Endodermal cell (in vitro differentiated cells): ENCODE measurements at regions not wholly inside any gene's neighbourhood (a gene's known extent, or its start where the extent isn't known, plus 50 kb on each side); places are given as distances from the start of the nearest gene placed in this dataset.

ENCODE experiments used
- DNase-seq: peaks from one replicate; pipeline ENCODE4 v3.0.0-alpha.2; 2017
- H3K27ac ChIP-seq: 2 replicates; pipeline ENCODE4 v1.5.1; 2013; ENCODE audit warnings: mild to moderate bottlenecking, low read depth, low read length, moderate library complexity
- H3K27me3 ChIP-seq: 2 replicates; pipeline ENCODE4 v1.6.1; 2013; ENCODE audit warnings: mild to moderate bottlenecking, low read length, moderate library complexity; ENCODE audit not compliant: insufficient read depth, control insufficient read depth, poor library complexity, severe bottlenecking
- H3K36me3 ChIP-seq: 2 replicates; pipeline ENCODE4 v1.7.0; 2013; ENCODE audit warnings: mild to moderate bottlenecking, low read length, moderate library complexity; ENCODE audit not compliant: control insufficient read depth, insufficient read depth
- H3K4me1 ChIP-seq: one replicate; pipeline ENCODE4 v1.7.0; 2013; ENCODE audit warnings: low read length; ENCODE audit not compliant: control insufficient read depth, insufficient read depth
- H3K4me3 ChIP-seq: 2 replicates; pipeline ENCODE4 v1.5.1; 2013; ENCODE audit warnings: mild to moderate bottlenecking, low read length, moderate library complexity
- H3K9ac ChIP-seq: 2 replicates; pipeline ENCODE4 v1.6.1; 2013; ENCODE audit warnings: mild to moderate bottlenecking, low read length, moderate library complexity; ENCODE audit not compliant: poor library complexity, severe bottlenecking; ENCODE audit errors: extremely low read depth
- H3K9me3 ChIP-seq: 2 replicates; pipeline ENCODE4 v1.6.1; 2013; ENCODE audit warnings: mild to moderate bottlenecking, low read length, moderate library complexity; ENCODE audit not compliant: control insufficient read depth
- H3K27ac Mint-ChIP-seq: 2 replicates; pipeline ENCODE4 v1.8.0; 2020; ENCODE audit warnings: mixed read lengths
- H3K27me3 Mint-ChIP-seq: 2 replicates; pipeline ENCODE4 v1.8.0; 2021; ENCODE audit warnings: mild to moderate bottlenecking, mixed read lengths; ENCODE audit not compliant: insufficient read depth
- H3K36me3 Mint-ChIP-seq: 2 replicates; pipeline ENCODE4 v1.8.0; 2020; ENCODE audit warnings: low read depth, mixed read lengths
- H3K4me1 Mint-ChIP-seq: 2 replicates; pipeline ENCODE4 v1.8.0; 2020; ENCODE audit warnings: mixed read lengths
- H3K4me3 Mint-ChIP-seq: 2 replicates; pipeline ENCODE4 v1.8.0; 2020; ENCODE audit warnings: mild to moderate bottlenecking, moderate library complexity, mixed read lengths
- H3K9me3 Mint-ChIP-seq: 2 replicates; pipeline ENCODE4 v1.8.0; 2020; ENCODE audit warnings: mild to moderate bottlenecking, mixed read lengths
- CTCF ChIP-seq: fragments of 200-600 bp; sonication (generic); conservative IDR thresholded peaks from 2 replicates; pipeline ENCODE4 v1.5.0; 2021; ENCODE audit warnings: antibody characterized with exemption, mild to moderate bottlenecking
- WGBS, 2 experiments: methylation state at CpG; one replicate each; pipeline versions ENCODE4 v1.1.5 to v1.1.7; 2013; ENCODE audit warnings: missing lambda C conversion rate in 2 of 2, mixed read lengths in 1 of 2; ENCODE audit not compliant: insufficient coverage in 1 of 2, insufficient read length in 1 of 2; 5-methylcytosine and 5-hydroxymethylcytosine counted together

GRCh38 chr1:177891809-177892208 lies 78.0 kb downstream of the SEC16B start:
- H3K9me3 Mint-ChIP-seq, result peaks cover 27% of the 10 kb centered on the region
- no peaks in the 10 kb centered on the region for H3K36me3 Mint-ChIP-seq
- Histone ChIP-seq H3K9me3 (peaks cover 8% of the 10 kb centered on the region), H3K27ac (no peak overlapping the region), H3K9ac (no peak overlapping the region), H3K4me3 (no peak overlapping the region), H3K36me3 (no peaks in the 10 kb centered on the region), H3K4me1 (no peaks in the 10 kb centered on the region), H3K27me3 (no peaks in the 10 kb centered on the region)
- no peak overlapping the region for H3K27ac Mint-ChIP-seq
- WGBS, 2 experiments, result 83 to 86% methylated on average over 1 of the region's 1 CpG
- H3K4me3 Mint-ChIP-seq, result no peak overlapping the region
- no peak for DNase-seq
- TF ChIP-seq CTCF, result no peak
- H3K27me3 Mint-ChIP-seq, result no peaks in the 10 kb centered on the region
- no peaks in the 10 kb centered on the region for H3K4me1 Mint-ChIP-seq

GRCh38 chr1:177890479-177890878 lies 79.4 kb downstream of the SEC16B start:
- no peaks in the 10 kb centered on the region for H3K36me3 Mint-ChIP-seq
- H3K27ac Mint-ChIP-seq, result no peak overlapping the region
- Histone ChIP-seq H3K4me1 (no peaks in the 10 kb centered on the region), H3K9ac (no peak overlapping the region), H3K27me3 (no peaks in the 10 kb centered on the region), H3K36me3 (no peaks in the 10 kb centered on the region), H3K27ac (no peak overlapping the region), H3K4me3 (no peak overlapping the region), H3K9me3 (peaks cover 8% of the 10 kb centered on the region)
- peaks cover 27% of the 10 kb centered on the region for H3K9me3 Mint-ChIP-seq
- no peaks in the 10 kb centered on the region for H3K4me1 Mint-ChIP-seq
- no peak for DNase-seq
- no peaks in the 10 kb centered on the region for H3K27me3 Mint-ChIP-seq
- TF ChIP-seq CTCF, result no peak
- 100% methylated on average over 1 of the region's 1 CpG; no CpG with 5 or more reads in 1 of the 2 experiments for WGBS, 2 experiments
- H3K4me3 Mint-ChIP-seq, result no peak overlapping the region

- no peaks in the 10 kb centered on the region for H3K36me3 Mint-ChIP-seq
- no peaks in the 10 kb centered on the region for H3K27me3 Mint-ChIP-seq
- H3K9ac ChIP-seq, result no peak overlapping the region
- no peaks in the 10 kb centered on the region for H3K9me3 Mint-ChIP-seq
- no peaks in the 10 kb centered on the region for H3K9me3 ChIP-seq
- H3K4me3 ChIP-seq, result no peak overlapping the region
- H3K27ac Mint-ChIP-seq, result no peak overlapping the region
- H3K4me1 ChIP-seq, result no peaks in the 10 kb centered on the region
- H3K36me3 ChIP-seq, result no peaks in the 10 kb centered on the region
- H3K27ac ChIP-seq, result no peak overlapping the region
- DNase-seq, result no peak
- no peak for TF ChIP-seq CTCF
- no peaks in the 10 kb centered on the region for H3K4me1 Mint-ChIP-seq
- H3K27me3 ChIP-seq, result no peaks in the 10 kb centered on the region
- H3K4me3 Mint-ChIP-seq, result no peak overlapping the region
Measured at GRCh38 chr1:177884479-177885021, 85.3 kb downstream of the SEC16B start.
